ENCODE measurements at regions not wholly inside any gene's neighbourhood (a gene's known extent, or its start where the extent isn't known, plus 50 kb on each side); places are given as distances from the start of the nearest gene placed in this dataset.

GRCh38 chr15:46607077-46607476 lies 972.2 kb downstream of the SQOR start:
- no TSS peak for BruUV-seq (replicated peaks)
- DNase-seq, result no peak
- no peaks in the 10 kb centered on the region for H3K4me1 Mint-ChIP-seq (ENCODE audit: low read depth, unreplicated experiment)
- intact Hi-C loops (cut with micrococcal nuclease; ENCODE audit: unreplicated experiment), result no loop called here
- no peak for TF ChIP-seq CTCF (IDR thresholded peaks at IDR 0.05; ENCODE audit: unreplicated experiment)
- no peaks in the 10 kb centered on the region for H3K36me3 Mint-ChIP-seq (ENCODE audit: insufficient read depth, unreplicated experiment)
- no peaks in the 10 kb centered on the region for H3K27me3 Mint-ChIP-seq (ENCODE audit: unreplicated experiment)
- CTCF ChIA-PET, result no interaction called here
- no peak overlapping the region for H3K4me3 Mint-ChIP-seq (ENCODE audit: low read depth, unreplicated experiment)
- peaks cover 9% of the 10 kb centered on the region for H3K9me3 Mint-ChIP-seq (ENCODE audit: low read depth, unreplicated experiment)
- H3K27ac Mint-ChIP-seq (ENCODE audit: unreplicated experiment), result no peak overlapping the region

GRCh38 chr15:46616033-46616432 lies 981.2 kb downstream of the SQOR start:
- DNase-seq, result no peak
- H3K27me3 Mint-ChIP-seq (ENCODE audit: unreplicated experiment), result no peaks in the 10 kb centered on the region
- no peaks in the 10 kb centered on the region for H3K4me1 Mint-ChIP-seq (ENCODE audit: low read depth, unreplicated experiment)
- intact Hi-C loops (cut with micrococcal nuclease; ENCODE audit: unreplicated experiment), result no loop called here
- peaks cover 5% of the 10 kb centered on the region for H3K36me3 Mint-ChIP-seq (ENCODE audit: insufficient read depth, unreplicated experiment)
- no TSS peak for BruUV-seq (replicated peaks)
- no peak overlapping the region for H3K27ac Mint-ChIP-seq (ENCODE audit: unreplicated experiment)
- CTCF ChIA-PET, result no interaction called here
- peaks cover 14% of the 10 kb centered on the region for H3K9me3 Mint-ChIP-seq (ENCODE audit: low read depth, unreplicated experiment)
- no peak overlapping the region for H3K4me3 Mint-ChIP-seq (ENCODE audit: low read depth, unreplicated experiment)
- TF ChIP-seq CTCF (IDR thresholded peaks at IDR 0.05; ENCODE audit: unreplicated experiment), result no peak

- Mint-ChIP-seq H3K36me3 (ENCODE audit: insufficient read depth, unreplicated experiment) (peaks cover 5% of the 10 kb centered on the region), H3K4me3 (ENCODE audit: low read depth, unreplicated experiment) (no peak overlapping the region), H3K27me3 (ENCODE audit: unreplicated experiment) (no peaks in the 10 kb centered on the region), H3K27ac (ENCODE audit: unreplicated experiment) (no peak overlapping the region), H3K9me3 (ENCODE audit: low read depth, unreplicated experiment) (peaks cover 9% of the 10 kb centered on the region), H3K4me1 (ENCODE audit: low read depth, unreplicated experiment) (no peaks in the 10 kb centered on the region)
- TF ChIP-seq CTCF (IDR thresholded peaks at IDR 0.05; ENCODE audit: unreplicated experiment), result no peak
- no TSS peak for BruUV-seq (replicated peaks)
- intact Hi-C loops (cut with micrococcal nuclease; ENCODE audit: unreplicated experiment), result no loop called here
- DNase-seq, result no peak
- CTCF ChIA-PET, result no interaction called here
Observed at GRCh38 chr15:46617507-46617906, 982.7 kb downstream of the SQOR start.

- peaks cover 12% of the 10 kb centered on the region for H3K9me3 Mint-ChIP-seq (ENCODE audit: low read depth, unreplicated experiment)
Observed at GRCh38 chr15:46618984-46619383, 984.2 kb downstream of the SQOR start.

More at GRCh38 chr15:46618984-46619383, 984.2 kb downstream of the SQOR start:
- no peak for TF ChIP-seq CTCF (IDR thresholded peaks at IDR 0.05; ENCODE audit: unreplicated experiment)
- CTCF ChIA-PET, result no interaction called here
- Mint-ChIP-seq H3K4me1 (ENCODE audit: low read depth, unreplicated experiment) (no peaks in the 10 kb centered on the region), H3K27me3 (ENCODE audit: unreplicated experiment) (no peaks in the 10 kb centered on the region), H3K4me3 (ENCODE audit: low read depth, unreplicated experiment) (no peak overlapping the region), H3K36me3 (ENCODE audit: insufficient read depth, unreplicated experiment) (peaks cover 5% of the 10 kb centered on the region), H3K27ac (ENCODE audit: unreplicated experiment) (no peak overlapping the region)
- BruUV-seq (replicated peaks), result no TSS peak
- no peak for DNase-seq
- intact Hi-C loops (cut with micrococcal nuclease; ENCODE audit: unreplicated experiment), result no loop called here
